GM10266 (cell line): ENCODE measurements at regions not wholly inside any gene's neighbourhood (a gene's known extent, or its start where the extent isn't known, plus 50 kb on each side); places are given as distances from the start of the nearest gene placed in this dataset.

Experiments used
- DNase-seq: peaks from one replicate; pipeline ENCODE4 v3.0.0; 2012; ENCODE audit errors: extremely low spot score
- TF ChIP-seq, protein P1 (sequence below): IDR thresholded peaks from 2 replicates; pipeline ENCODE4 v1.5.1; 2012; ENCODE audit warnings: mild to moderate bottlenecking, low read depth; ENCODE audit not compliant: control insufficient read depth, insufficient read depth; ENCODE audit errors: missing control alignments

DNA sequence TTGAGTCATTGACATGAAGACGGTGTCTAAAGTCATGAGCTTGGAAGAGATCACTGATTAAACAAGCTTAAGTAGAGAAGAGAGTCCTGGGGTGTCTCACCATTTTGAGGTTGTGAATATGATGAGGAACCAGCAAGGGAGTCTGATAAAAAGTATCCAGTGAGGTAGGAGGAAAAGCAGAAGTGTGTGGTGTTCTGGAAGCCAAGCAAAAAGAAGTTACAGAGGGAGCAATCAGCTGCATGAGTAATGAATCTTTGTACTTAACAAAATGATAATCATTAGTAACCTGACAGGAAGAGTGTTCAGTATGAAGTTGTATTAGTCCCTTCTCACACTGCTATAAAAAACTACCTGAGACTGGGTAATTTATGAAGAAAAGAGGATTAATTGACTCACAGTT, 131.3 kb downstream of the C11orf87 start:
- TF ChIP-seq, protein P1, sequence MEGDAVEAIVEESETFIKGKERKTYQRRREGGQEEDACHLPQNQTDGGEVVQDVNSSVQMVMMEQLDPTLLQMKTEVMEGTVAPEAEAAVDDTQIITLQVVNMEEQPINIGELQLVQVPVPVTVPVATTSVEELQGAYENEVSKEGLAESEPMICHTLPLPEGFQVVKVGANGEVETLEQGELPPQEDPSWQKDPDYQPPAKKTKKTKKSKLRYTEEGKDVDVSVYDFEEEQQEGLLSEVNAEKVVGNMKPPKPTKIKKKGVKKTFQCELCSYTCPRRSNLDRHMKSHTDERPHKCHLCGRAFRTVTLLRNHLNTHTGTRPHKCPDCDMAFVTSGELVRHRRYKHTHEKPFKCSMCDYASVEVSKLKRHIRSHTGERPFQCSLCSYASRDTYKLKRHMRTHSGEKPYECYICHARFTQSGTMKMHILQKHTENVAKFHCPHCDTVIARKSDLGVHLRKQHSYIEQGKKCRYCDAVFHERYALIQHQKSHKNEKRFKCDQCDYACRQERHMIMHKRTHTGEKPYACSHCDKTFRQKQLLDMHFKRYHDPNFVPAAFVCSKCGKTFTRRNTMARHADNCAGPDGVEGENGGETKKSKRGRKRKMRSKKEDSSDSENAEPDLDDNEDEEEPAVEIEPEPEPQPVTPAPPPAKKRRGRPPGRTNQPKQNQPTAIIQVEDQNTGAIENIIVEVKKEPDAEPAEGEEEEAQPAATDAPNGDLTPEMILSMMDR, result no peak
- DNase-seq, result no peak

DNA sequence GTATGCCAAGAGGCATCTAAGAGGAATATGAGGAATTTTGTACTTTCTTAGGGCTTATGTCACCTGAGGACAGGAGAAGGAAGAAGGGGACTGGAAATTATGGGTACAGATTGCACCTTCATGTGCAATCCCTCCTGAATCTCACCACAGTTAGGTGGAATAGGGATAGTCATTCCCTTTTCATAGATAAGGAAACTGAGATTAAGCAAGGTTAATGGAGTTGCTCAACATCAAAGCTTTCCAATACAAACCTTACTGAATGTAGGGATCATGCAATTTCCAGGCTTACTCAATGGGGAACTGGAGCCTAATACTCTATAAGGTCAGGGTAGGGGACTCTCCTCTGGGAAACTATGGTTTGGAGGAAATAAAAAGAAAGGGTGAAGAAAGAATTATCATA, 133.0 kb downstream of the C11orf87 start:
- TF ChIP-seq, protein P1, result no peak
- DNase-seq, result no peak

DNA sequence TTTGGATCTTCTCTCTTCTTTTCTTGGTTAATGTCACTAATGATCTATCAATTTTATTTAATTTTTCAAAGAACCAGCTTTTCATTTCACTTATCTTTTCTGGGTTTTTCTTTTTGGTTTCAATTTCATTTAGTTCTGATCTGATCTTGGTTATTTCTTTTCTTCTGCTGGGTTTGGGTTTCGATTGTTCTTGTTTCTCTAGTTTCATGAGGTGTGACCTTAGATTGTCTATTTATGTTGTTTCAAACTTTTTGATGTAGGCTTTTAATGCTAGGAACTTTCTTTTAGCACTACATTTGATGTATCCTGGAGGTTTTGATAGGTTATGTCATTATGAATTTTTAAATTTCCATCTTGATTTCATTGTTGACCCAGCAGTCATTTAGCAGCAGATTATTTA, 142.3 kb downstream of the C11orf87 start:
- TF ChIP-seq, protein P1, result no peak
- no peak for DNase-seq

DNA sequence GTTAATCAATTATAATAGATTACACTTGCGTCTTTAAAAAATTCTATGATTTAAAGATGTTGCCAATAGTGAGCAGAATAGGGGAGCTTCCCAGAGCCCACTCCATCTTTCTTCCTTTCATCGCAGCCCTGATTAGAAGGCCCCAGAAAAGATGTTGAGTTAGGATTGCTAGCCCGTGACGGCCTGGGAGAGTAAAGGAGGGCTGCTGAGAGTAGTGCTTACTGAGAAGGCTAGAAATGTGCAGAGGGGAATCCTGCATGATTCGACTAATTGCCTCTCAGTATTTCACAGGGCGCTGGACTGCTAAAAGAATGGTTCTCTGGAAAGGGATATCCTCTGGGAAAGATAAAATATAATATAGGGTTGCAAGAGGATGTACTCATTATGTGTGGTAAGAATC, 160.5 kb downstream of the C11orf87 start:
- DNase-seq, result no peak
- TF ChIP-seq, protein P1, result no peak

DNA sequence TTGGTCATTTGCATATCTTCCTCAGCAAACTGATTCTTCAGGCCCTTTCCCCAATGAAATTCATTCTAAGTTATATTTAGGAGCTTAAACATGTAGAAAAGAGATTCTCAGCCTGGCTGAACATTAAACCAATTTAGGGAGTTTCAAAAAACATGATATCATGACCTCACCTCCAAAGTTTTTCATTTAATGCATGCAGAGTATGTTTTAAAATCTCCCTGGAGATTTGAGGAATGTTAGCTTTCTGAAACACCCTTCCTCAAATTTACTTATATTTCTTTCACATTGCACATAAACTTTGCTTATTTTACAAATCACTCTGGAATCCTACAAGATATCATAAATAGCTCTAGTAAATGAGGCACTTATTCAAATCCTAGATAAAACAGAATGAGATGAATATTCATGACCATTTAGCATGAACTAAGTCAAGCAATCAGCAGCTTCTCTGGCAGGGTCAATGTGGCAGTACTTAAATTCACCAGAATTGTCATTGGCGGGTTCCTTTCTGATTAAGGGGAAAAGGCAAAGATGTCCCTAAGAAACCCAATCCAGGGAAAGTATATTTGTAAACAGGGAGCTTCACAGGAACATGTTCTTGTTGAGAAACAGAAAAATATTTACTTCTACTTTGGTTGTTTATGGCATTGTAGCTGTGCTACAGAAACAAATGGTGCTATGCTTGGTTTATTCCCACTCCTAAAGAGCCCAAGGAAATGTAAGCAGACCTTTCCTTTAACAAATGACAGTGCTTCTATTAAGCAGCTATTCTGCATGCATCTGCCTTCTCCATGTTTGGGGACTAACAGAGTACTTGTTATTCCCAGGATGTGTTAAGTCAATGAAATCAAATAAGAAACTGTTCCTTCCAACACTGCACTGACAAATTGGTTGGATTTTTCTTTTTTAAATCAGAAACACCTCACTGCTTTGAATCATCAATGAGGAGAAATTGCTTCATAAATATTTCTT, 162.3 kb downstream of the C11orf87 start:
- TF ChIP-seq, protein P1, result no peak
- no peak for DNase-seq

DNA sequence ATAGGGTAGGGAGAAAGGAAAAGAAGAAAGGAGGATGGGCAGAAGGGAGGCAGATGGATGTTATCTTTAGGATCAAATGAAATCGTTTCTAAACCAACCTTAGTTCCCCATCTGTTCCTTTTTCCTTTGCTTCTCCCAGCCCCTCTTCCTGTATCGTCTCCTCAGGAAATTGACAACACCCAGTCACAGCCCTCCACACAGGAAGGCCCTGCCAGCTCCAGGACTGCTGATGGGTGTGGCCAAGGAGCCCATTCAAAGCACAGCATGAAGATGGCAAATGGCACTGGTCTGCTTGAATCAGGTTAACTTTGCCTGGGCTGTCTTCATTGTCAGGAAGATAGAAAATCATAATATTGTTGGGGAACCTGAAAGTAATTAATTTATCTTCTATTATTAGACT, 164.8 kb downstream of the C11orf87 start:
- TF ChIP-seq, protein P1, result no peak
- no peak for DNase-seq

DNA sequence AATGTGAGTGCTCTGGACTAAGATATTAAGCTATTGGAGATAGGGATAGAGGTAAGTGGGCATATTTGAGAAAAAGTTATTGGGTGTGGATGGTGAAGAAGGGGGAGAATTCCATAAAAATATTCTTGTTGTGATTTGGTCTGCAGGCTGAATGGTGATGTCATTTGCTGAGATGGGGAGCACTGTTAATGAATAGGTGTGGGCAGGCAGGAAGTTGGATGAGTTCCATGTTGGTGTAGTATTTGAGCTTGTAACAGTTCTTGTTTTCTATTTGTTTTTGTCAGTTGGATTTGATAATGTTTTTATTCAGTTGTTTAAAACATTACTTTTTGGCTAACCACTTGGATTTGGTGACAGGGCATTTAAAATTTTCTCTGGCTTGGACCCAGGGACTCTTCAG, 168.8 kb downstream of the C11orf87 start:
- DNase-seq, result no peak
- TF ChIP-seq, protein P1, result no peak
